GM12874 (cell line): ENCODE measurements at regions not wholly inside any gene's neighbourhood (a gene's known extent, or its start where the extent isn't known, plus 50 kb on each side); places are given as distances from the start of the nearest gene placed in this dataset.

ENCODE experiments used
- TF ChIP-seq, protein P1 (sequence below): IDR thresholded peaks from 2 replicates; pipeline ENCODE4 v1.5.1; 2011; ENCODE audit warnings: low read depth, mild to moderate bottlenecking, control low read depth, low read length, moderate library complexity; ENCODE audit not compliant: insufficient read depth

DNA sequence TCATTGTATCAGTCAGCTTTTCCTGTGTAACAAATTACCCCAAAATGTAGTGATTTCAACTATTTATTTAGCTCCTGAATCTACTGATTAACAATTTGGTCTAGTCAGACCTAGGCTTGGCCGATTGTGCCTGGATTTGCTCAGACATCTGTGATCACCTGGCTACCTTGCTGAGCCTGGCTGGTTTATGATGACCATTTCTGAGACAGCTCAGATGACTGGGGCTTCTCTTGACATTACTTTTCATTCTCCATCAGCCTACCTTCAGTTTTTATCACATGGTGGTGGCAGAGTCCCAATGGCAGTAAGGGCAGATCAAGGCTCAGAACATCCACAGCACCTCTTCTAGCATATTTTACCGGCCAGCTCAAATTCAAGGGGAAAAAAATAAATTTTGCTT, 286.3 kb downstream of the BTG1 start:
- TF ChIP-seq, protein P1, sequence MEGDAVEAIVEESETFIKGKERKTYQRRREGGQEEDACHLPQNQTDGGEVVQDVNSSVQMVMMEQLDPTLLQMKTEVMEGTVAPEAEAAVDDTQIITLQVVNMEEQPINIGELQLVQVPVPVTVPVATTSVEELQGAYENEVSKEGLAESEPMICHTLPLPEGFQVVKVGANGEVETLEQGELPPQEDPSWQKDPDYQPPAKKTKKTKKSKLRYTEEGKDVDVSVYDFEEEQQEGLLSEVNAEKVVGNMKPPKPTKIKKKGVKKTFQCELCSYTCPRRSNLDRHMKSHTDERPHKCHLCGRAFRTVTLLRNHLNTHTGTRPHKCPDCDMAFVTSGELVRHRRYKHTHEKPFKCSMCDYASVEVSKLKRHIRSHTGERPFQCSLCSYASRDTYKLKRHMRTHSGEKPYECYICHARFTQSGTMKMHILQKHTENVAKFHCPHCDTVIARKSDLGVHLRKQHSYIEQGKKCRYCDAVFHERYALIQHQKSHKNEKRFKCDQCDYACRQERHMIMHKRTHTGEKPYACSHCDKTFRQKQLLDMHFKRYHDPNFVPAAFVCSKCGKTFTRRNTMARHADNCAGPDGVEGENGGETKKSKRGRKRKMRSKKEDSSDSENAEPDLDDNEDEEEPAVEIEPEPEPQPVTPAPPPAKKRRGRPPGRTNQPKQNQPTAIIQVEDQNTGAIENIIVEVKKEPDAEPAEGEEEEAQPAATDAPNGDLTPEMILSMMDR, result no peak

DNA sequence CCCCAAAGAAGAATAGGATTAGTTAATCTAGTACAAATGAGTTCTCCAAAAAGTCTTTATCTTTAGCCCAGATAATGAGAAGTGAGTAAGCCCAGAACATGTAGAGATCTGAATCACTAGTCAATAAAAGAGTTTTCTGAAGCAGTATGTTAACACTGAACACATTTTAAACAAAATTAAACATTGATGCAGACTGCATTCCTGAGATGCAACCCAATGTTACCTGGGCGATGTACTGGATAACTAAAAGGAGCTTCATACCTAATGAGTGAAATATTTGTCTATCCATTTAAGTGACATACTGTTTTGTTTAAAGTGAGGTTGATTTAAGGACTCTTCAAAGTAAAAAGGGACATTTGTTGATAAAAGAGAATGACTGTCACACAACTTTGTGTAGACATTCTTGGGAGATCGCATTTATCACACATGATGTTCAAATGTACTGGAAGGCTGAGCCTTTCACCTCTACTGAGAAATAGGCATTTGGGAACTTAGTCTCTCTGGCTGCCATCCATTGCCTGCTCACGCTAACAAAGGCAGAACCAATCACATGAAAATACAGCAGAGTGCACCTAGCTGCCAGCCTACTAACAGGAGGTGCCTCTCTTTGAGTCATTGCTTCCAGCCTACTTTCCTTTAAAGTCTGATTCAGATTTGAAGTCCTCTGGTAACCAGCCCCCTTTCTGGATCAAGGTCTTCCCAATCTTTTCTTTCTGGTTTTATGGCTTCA, 287.7 kb downstream of the BTG1 start:
- TF ChIP-seq, protein P1, result no peak

DNA sequence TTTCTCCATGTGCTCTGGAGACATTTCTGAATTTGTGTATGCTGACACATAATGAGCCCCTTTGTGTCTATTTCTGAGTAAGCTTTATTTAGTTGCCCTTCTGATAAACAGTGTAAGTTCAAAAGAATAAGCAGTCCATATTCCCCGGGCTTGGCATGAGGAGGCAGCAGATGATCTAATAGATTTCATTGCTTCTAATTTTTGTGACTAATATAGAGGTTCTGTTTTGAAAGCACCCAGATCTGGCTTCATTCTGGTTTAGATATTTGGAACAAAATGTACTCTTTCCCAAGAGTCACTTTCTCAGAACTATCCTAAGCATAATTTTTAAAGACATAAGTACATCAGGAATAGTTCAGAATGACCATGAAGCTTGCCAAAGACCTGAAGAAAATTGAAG, 290.9 kb downstream of the BTG1 start:
- TF ChIP-seq, protein P1, result no peak

DNA sequence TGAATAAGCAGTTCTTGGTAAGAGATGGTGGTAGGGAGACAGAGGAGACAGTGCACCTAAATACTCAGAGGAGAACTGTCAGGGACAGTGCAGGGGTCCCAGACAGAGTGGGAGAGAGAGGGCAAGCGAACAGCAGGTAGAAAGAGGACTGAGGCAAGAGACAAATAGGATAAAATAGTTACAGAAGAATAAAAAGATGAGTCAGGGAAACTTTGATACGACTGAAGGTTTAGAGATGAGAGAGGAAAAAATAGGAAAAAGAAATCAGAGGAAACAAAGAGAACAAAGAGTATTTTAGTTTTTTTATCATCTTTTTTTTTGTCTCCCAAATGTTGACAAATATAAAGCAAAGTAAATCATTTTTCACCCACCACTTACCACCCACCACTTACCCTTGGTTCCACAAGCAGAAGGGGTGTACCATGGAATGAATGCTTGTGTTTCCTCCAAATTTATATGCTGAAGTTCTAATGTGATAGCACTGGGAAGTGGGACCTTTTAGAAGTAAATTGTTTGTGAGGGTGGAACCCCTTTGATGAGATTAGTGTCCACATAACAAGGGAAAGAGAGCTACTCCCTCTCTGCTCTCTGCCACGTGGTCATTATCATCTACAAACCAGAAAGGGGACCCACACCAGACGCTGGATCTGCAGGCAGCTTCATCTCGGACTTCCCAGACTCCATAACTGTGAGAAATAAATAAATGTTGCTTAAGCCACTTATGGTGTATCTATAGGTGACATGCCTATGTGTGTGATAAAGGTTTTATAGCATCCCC, 292.1 kb downstream of the BTG1 start:
- TF ChIP-seq, protein P1, result no peak

DNA sequence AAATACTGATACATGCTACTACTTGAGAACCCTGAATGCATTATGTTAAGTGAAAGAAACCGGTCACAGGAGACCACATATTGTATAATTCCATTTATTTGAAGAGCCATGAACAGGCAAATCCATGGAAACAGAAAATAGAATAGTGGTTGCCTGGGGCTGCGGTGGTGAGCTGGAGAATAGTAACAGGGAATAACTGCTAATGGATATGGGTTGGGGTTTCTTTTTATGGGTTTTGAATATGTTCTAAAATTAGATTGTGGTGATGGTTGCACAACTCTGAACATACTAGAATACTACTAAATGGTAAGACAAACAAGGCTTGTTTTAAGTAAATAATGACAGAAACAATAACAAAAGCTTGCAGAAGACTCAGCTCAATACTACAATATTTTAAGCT, 293.0 kb downstream of the BTG1 start:
- TF ChIP-seq, protein P1, result no peak

DNA sequence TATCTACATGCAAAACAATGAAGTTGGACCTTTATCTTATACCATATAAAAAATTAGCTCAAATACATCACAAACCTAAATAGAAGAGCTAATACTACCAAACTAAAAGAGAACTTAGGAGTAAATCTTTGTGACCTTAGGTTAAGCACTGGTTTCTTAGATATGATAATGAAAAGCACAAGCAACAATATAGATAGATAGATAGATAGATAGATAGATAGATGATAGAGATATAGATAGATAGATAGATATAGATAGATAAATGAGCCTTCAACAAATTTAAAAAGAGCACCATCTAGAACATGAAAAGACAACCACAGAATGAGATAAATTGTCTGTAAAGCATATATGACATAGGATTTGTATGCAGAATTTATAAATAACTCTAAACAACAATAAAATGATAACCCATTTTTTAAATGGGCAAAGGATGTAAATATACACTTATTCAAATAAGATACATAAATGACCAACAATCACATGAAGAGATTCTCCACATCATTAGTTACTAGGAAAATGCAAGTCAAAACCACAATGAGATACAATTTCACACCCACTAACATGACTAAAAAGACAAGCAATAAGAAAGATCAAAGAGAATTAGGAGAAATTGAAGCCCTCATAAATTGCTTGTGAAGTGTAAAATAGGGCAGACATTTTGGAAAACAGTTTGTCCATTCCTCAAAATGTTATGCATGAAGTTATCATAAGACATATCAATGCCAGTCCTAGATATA, 293.7 kb downstream of the BTG1 start:
- TF ChIP-seq, protein P1, result no peak

DNA sequence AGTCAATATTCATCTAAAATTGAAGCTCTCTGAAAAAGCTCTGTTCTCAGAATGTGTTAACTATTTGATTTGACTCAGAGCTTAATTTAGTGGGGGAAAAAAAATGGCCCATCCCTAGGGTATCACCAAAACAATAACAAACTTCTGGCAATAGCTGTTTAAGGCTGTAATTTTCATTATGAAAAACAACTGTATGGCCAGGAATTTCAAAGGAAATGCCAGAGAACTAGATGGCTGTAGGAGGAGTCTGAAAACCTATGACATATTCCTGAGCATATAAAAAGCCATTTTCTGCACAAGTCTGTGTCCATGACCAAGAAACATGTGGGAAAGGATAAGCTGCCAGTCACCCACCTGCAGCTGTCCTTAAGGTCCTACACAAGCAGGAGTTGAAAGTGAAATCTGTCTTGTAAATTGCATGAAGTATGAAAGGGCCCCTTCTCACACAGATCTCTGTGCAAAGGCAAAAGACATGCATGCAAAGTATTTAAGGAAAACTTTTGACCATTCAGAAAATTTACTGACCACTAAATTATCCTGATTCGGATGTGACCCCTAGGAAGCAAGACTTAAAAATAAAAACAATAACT, 299.1 kb downstream of the BTG1 start:
- TF ChIP-seq, protein P1, result no peak
